ENCODE measurements at regions not wholly inside any gene's neighbourhood (a gene's known extent, or its start where the extent isn't known, plus 50 kb on each side); places are given as distances from the start of the nearest gene placed in this dataset.

DNA sequence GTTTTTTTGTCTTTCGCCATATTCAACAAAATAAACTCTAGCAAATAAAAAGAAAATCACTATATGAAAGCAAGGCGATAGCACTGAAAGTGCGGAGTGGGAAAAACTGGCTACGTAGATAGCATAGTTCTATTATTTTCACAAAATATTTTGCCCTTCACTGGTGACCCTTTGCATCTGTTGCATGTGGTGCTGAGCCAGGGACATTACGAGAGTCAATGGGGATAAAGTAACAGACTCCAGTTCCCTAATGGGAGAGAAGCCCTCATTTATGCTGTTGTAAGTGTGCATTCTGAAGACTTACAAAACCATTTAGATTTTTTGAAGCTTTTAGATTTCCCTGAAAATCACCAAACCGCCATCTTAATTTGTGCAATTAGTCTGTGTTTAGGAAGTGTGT lies 501.6 kb downstream of the PPARGC1A start:
- H3K4me1 ChIP-seq (ENCODE audit: insufficient read depth, low read length) = no peaks in the 10 kb centered on the region
- no CpG with 5 or more reads among the region's 6 CpGs for WGBS (ENCODE audit: extremely low coverage, insufficient read length, low lambda C conversion rate)

More for the DNA sequence above, 501.6 kb downstream of the PPARGC1A start:
- no peak overlapping the region for H2BK12ac ChIP-seq (ENCODE audit: insufficient read length, low read depth, low read length)
- no peaks in the 10 kb centered on the region for H3K9me3 ChIP-seq (ENCODE audit: control insufficient read depth, low read depth, low read length)
- H3K56ac ChIP-seq (ENCODE audit: insufficient read length, low read depth, low read length) = no peak overlapping the region
- H2AFZ ChIP-seq (ENCODE audit: low read length) = no peak overlapping the region
- no peak overlapping the region for H3K4ac ChIP-seq (ENCODE audit: low read depth, low read length)
- no peak overlapping the region for H3K23ac ChIP-seq (ENCODE audit: insufficient read length, low read depth, low read length)
- no peak overlapping the region for H3K14ac ChIP-seq (ENCODE audit: insufficient read depth, low read length)
- no peak overlapping the region for H3K18ac ChIP-seq (ENCODE audit: insufficient read length, low read depth, low read length)
- no peaks in the 10 kb centered on the region for H3K27me3 Mint-ChIP-seq (ENCODE audit: low read depth)
- H3K27ac ChIP-seq (ENCODE audit: insufficient read length, low read depth, low read length) = no peak overlapping the region
- H3K4me3 Mint-ChIP-seq = no peak overlapping the region
- no peak overlapping the region for H2BK15ac ChIP-seq (ENCODE audit: low read depth, low read length)
- no peaks in the 10 kb centered on the region for H3K9me3 Mint-ChIP-seq
- H4K5ac ChIP-seq (ENCODE audit: insufficient read length, low read depth, low read length) = no peak overlapping the region
- no peak overlapping the region for H4K91ac ChIP-seq (ENCODE audit: insufficient read length, low read depth, low read length)
- no peak overlapping the region for H2BK20ac ChIP-seq (ENCODE audit: low read depth, low read length, poor library complexity, severe bottlenecking)
- no peak overlapping the region for H2BK120ac ChIP-seq (ENCODE audit: low read depth, low read length, poor library complexity, severe bottlenecking)
- H3K4me1 Mint-ChIP-seq = no peaks in the 10 kb centered on the region
- no peaks in the 10 kb centered on the region for H3K79me2 ChIP-seq (ENCODE audit: insufficient read depth, low read length)
- no peaks in the 10 kb centered on the region for H3K27me3 ChIP-seq (ENCODE audit: insufficient read depth, low read length)
- H3T11ph ChIP-seq (ENCODE audit: low read length) = no peak overlapping the region
- H4K8ac ChIP-seq (replicated peaks; ENCODE audit: insufficient read length, low read depth, low read length) = no peak overlapping the region
- no peak overlapping the region for H3K4me2 ChIP-seq (ENCODE audit: insufficient read depth, insufficient read length, low read length)
- H3K27ac Mint-ChIP-seq = no peak overlapping the region
- H3K36me3 Mint-ChIP-seq (ENCODE audit: insufficient read depth in 1 of 3, low read depth in 3 of 3) = no peaks in the 10 kb centered on the region
- H3K9ac ChIP-seq (ENCODE audit: extremely low read depth, insufficient read length, low read length) = no peak overlapping the region
- H3K23me2 ChIP-seq (ENCODE audit: insufficient read length, low read depth, low read length, poor library complexity, severe bottlenecking) = no peaks in the 10 kb centered on the region
- no peak overlapping the region for H2BK5ac ChIP-seq (ENCODE audit: insufficient read length, low read length)
- no peak for DNase-seq
- TF ChIP-seq, protein P1, sequence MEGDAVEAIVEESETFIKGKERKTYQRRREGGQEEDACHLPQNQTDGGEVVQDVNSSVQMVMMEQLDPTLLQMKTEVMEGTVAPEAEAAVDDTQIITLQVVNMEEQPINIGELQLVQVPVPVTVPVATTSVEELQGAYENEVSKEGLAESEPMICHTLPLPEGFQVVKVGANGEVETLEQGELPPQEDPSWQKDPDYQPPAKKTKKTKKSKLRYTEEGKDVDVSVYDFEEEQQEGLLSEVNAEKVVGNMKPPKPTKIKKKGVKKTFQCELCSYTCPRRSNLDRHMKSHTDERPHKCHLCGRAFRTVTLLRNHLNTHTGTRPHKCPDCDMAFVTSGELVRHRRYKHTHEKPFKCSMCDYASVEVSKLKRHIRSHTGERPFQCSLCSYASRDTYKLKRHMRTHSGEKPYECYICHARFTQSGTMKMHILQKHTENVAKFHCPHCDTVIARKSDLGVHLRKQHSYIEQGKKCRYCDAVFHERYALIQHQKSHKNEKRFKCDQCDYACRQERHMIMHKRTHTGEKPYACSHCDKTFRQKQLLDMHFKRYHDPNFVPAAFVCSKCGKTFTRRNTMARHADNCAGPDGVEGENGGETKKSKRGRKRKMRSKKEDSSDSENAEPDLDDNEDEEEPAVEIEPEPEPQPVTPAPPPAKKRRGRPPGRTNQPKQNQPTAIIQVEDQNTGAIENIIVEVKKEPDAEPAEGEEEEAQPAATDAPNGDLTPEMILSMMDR (conservative IDR thresholded peaks at IDR 0.05) = no peak
- no peaks in the 10 kb centered on the region for H4K20me1 ChIP-seq (ENCODE audit: control insufficient read depth, insufficient read depth, insufficient read length)
- H3K79me1 ChIP-seq (ENCODE audit: insufficient read depth, low read depth, low read length, poor library complexity, severe bottlenecking) = no peaks in the 10 kb centered on the region
- H2AK5ac ChIP-seq (ENCODE audit: insufficient read length, low read length) = no peak overlapping the region
